ENCODE measurements at regions not wholly inside any gene's neighbourhood (a gene's known extent, or its start where the extent isn't known, plus 50 kb on each side); places are given as distances from the start of the nearest gene placed in this dataset.

GRCh38 chr9:95780751-95781150, 94.7 kb upstream of the ERCC6L2 start (continued):
- TF ChIP-seq ZNF655 (CRISPR knock-in tag; IDR thresholded peaks at IDR 0.05) (no peak), TRIM28 (IDR thresholded peaks at IDR 0.05) (no peak)

GRCh38 chr9:95780121-95780520, 95.4 kb upstream of the ERCC6L2 start:
- Histone ChIP-seq H3K4me3 (no peak overlapping the region), H3K4me2 (ENCODE audit: insufficient read depth, low read length) (no peak overlapping the region), H3K27ac (ENCODE audit: extremely low read depth, low read depth, low read length) (no peak overlapping the region), H3K9me1 (ENCODE audit: control insufficient read depth, insufficient read depth, low read length) (no peaks in the 10 kb centered on the region), H3K9ac (ENCODE audit: insufficient read depth in 1 of 2, low read depth in 2 of 2, low read length in 2 of 2) (no peak overlapping the region), H3K4me1 (replicated peaks in 1 of 2; ENCODE audit: control insufficient read depth in 2 of 2, insufficient read depth in 2 of 2, low read length in 2 of 2) (peaks cover 0 to 10% of the 10 kb centered on the region in 2 experiments; a peak in 4 of 5 replicates), H4K20me1 (replicated peaks; ENCODE audit: control insufficient read depth, insufficient read depth, low read length) (no peaks in the 10 kb centered on the region), H3K36me3 (ENCODE audit: control insufficient read depth, insufficient read depth, low read length) (no peaks in the 10 kb centered on the region), H3K9me3 (replicated peaks; ENCODE audit: control insufficient read depth, insufficient read depth, low read depth, low read length) (no peaks in the 10 kb centered on the region), H3K27me3 (ENCODE audit: control insufficient read depth in 2 of 2, insufficient read depth in 2 of 2, low read length in 2 of 2) (peaks cover 20 to 40% of the 10 kb centered on the region in 2 experiments), H3K79me2 (ENCODE audit: control insufficient read depth, insufficient read depth, low read length) (no peaks in the 10 kb centered on the region), H2AFZ (ENCODE audit: low read depth, low read length) (no peak overlapping the region)
- CTCF ChIA-PET (ENCODE audit: low intra/inter-chr PET ratio), result no interaction called here
- intact Hi-C loops (cut with micrococcal nuclease), result no loop called here
- DNase-seq (ENCODE audit: extremely low read depth in 1 of 4, low spot score in 3 of 4) (no peak), ATAC-seq (no peak), FAIRE-seq (no peak)
- POLR2A ChIA-PET, result interaction anchor here (1.1 kb wide), 1 partner anchor 11 kb away, joined by 4 read pairs; no protein-coding TSS in a partner anchor
- BruUV-seq (replicated peaks), result no TSS peak
- 5% methylated on average over 3 of the region's 3 CpGs for WGBS (ENCODE audit: insufficient coverage, low coverage, missing lambda C conversion rate)
- in situ Hi-C loops (cut with MboI), result no loop called here
- no peak for TF ChIP-seq ZNF23 (CRISPR knock-in tag; IDR thresholded peaks at IDR 0.05)
- TF ChIP-seq RB1 (IDR thresholded peaks at IDR 0.05; ENCODE audit: low read depth), result no peak
- no peak for TF ChIP-seq SP1 (CRISPR knock-in tag; IDR thresholded peaks at IDR 0.05)
- TF ChIP-seq POLR3G (IDR thresholded peaks at IDR 0.05; ENCODE audit: extremely low read depth, insufficient read length, insufficient replicate concordance), result no peak

All from K562 (cell line).